C4-2B (cell line): ENCODE measurements at regions not wholly inside any gene's neighbourhood (a gene's known extent, or its start where the extent isn't known, plus 50 kb on each side); places are given as distances from the start of the nearest gene placed in this dataset.

Experiments
- H3K27ac ChIP-seq: fragments of 450-650 bp; 2 replicates; pipeline ENCODE4 v1.5.1; 2017
- ZFX ChIP-seq: fragments of 450-650 bp; IDR thresholded peaks from 2 replicates; pipeline ENCODE4 v1.6.1; 2017
- TF ChIP-seq, protein P1 (sequence below): fragments of 450-650 bp; conservative IDR thresholded peaks from 2 replicates; pipeline ENCODE4 v1.5.1; 2017; ENCODE audit warnings: mild to moderate bottlenecking

DNA sequence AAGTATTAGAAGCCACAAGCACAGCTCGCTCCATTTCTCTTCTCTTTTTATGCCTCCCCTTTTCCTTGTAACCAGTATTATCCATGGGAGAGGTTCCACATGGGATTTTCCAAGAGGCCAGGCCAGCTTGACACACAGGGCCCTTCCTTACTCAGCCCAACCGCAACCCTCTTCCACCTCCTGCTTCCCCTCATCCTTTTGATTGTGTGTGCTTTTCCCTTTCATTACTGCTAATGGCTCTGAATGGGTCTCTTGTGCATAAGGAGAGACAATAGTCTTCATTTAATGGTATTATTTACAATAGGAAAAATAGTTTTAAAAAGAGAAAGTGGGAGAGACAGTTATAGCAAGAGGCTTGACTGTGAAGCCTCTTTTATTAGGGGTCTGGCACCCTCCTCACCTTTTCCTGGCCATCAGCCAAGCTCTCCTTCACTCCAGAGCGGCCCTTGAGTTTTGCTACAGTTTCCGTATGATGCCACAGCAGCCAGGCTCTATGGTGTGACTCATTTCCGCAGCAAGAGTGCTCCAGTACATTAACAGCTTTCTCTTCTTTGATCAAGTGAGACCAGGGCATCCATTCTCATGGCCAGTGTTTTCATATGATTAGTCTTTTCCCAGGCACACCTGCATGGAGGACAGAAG lies 579.5 kb downstream of the TFAP2B start:
- peak overlapping the region; percentile 4; the same call in 1 of the 2 replicates for H3K27ac ChIP-seq
- no peak for TF ChIP-seq ZFX
- TF ChIP-seq, protein P1, sequence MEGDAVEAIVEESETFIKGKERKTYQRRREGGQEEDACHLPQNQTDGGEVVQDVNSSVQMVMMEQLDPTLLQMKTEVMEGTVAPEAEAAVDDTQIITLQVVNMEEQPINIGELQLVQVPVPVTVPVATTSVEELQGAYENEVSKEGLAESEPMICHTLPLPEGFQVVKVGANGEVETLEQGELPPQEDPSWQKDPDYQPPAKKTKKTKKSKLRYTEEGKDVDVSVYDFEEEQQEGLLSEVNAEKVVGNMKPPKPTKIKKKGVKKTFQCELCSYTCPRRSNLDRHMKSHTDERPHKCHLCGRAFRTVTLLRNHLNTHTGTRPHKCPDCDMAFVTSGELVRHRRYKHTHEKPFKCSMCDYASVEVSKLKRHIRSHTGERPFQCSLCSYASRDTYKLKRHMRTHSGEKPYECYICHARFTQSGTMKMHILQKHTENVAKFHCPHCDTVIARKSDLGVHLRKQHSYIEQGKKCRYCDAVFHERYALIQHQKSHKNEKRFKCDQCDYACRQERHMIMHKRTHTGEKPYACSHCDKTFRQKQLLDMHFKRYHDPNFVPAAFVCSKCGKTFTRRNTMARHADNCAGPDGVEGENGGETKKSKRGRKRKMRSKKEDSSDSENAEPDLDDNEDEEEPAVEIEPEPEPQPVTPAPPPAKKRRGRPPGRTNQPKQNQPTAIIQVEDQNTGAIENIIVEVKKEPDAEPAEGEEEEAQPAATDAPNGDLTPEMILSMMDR = no peak

- peak overlapping the region; percentile 4; the same call in 1 of the 2 replicates for H3K27ac ChIP-seq
- TF ChIP-seq, protein P1 = peak; percentile 61
- TF ChIP-seq ZFX = no peak
These were observed 580.1 kb downstream of the TFAP2B start for GRCh38 chr6:51398793-51399192.

- no peak overlapping the region for H3K27ac ChIP-seq
- TF ChIP-seq, protein P1 = no peak
- no peak for TF ChIP-seq ZFX
These were observed 591.8 kb downstream of the TFAP2B start for GRCh38 chr6:51410453-51410852.

DNA sequence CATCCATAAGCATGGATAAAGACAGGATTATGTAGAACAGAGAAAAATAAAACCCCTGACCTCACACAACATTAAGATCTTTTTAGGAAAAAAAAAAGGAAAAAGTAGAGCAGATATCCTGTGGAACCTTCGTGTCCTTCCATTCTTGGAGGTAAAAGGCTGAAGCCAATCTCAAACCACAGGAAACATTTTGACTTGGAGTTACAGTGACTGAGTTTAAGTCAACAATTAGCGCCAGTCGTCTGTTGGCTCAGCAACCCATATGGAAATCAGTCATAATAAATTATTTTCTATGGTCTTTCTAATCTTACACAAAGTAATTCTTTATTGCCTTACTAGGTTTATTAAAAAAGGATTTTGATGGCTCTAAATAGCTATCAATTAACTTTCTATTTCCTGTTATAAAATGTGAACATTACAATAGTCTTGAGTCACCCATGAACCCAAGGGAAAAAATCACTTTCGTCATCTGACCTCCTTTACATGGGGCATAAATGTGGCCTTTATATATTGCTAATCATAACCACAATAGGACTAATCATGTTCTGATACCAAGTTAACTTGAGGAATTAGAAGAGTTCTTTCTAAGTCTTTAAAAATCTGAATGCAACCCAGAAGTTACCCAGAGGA lies 592.9 kb downstream of the TFAP2B start:
- no peak overlapping the region for H3K27ac ChIP-seq
- TF ChIP-seq ZFX = no peak
- TF ChIP-seq, protein P1 = no peak

DNA sequence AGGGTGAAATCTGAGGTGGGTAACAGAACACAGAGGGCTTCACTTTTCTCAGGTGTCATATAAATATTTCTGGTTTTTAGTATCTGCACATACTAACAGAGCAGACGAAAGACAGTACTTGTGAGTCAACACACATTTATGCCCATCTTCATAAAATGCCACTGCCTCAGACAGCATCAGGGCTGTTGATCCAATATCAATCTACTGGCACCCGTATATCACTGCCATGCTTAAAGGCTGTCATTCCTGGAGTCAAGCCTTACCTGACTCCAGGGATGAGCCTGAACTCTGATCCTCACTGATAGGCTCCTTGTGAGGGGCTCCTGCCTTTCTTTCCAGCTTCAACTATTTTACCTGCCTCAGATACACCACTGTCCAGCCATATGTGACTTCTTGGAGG lies 595.7 kb downstream of the TFAP2B start:
- H3K27ac ChIP-seq = no peak overlapping the region
- TF ChIP-seq ZFX = no peak
- TF ChIP-seq, protein P1 = no peak

GRCh38 chr6:51415501-51415900 lies 596.8 kb downstream of the TFAP2B start:
- TF ChIP-seq, protein P1 = no peak
- no peak for TF ChIP-seq ZFX
- no peak overlapping the region for H3K27ac ChIP-seq

DNA sequence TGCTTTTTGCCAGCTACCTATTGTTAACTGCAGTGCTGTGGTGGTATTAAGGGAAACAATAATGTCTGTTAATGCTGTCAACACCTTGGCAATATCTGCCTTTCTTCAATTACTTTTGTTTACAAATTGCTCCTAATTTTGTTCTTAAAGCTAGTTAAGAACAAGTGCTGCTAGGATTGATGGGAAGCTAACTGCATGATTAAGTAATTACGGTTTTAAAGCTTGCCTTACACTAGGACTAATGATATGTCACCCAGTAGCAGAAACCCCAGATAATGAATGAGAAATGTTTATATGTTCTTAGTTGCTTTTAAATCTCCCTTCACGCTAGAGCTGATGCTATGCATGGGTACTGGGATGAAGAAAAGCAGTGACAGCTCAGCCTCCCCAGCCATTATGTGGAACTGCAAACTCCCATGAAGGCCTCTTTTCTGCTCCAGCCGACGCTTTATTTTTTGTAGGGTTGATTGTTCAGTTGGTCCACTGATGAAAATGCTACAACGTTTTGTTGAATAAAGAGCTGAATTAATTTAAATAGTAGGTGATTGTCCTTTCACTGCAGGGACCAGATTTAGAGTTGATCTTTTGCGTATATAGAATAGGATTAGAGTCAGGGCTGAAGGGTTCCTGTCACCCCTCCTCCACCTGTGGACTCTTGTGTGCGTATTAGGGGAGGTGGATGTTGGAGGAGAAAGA lies 610.5 kb downstream of the TFAP2B start:
- TF ChIP-seq, protein P1 = no peak
- TF ChIP-seq ZFX = no peak
- H3K27ac ChIP-seq = no peak overlapping the region
